Lower leg skin (tissue), 4 donors: ENCODE measurements at regions not wholly inside any gene's neighbourhood (a gene's known extent, or its start where the extent isn't known, plus 50 kb on each side); places are given as distances from the start of the nearest gene placed in this dataset.
"Not testable (repeated sequence)": the region's sequence is repeated elsewhere in the genome, so short reads cannot be mapped to it uniquely, and the experiment has no call there.

ENCODE experiments used
- DNase-seq, 2 donors: peaks; one replicate each; pipeline ENCODE4 v3.0.0-alpha.2; 2019; ENCODE audit warnings: low spot score in 2 of 2
- H3K4me3 ChIP-seq: fragments of 200-600 bp; sonication (generic); 2 replicates; pipeline ENCODE4 v1.5.1; 2017; ENCODE audit warnings: mild to moderate bottlenecking, low read depth; ENCODE audit not compliant: poor library complexity, severe bottlenecking
- POLR2A ChIP-seq, 2 donors: fragments of 450-650 bp; IDR thresholded peaks; one replicate each; pipeline ENCODE4 v1.6.1; 2016 to 2017; ENCODE audit warnings: antibody characterized with exemption in 2 of 2, mild to moderate bottlenecking in 1 of 2, moderate library complexity in 1 of 2
- WGBS, 2 donors: methylation state at CpG; one replicate each; pipeline ENCODE4 v1.1.5; 2018; 5-methylcytosine and 5-hydroxymethylcytosine counted together
- intact Hi-C: fragments of 100-400 bp; cut with DNase I; formaldehyde crosslinking; loops from one replicate; pipeline ENCODE4 v1.15.0; 2023; ENCODE audit warnings: low total_unique reads
- TF ChIP-seq, protein P1 (sequence below), 3 donors: fragments of 450-650 bp; IDR thresholded peaks; one replicate each; pipeline ENCODE4 v1.5.1; 2016; ENCODE audit warnings: antibody characterized with exemption in 3 of 3, mild to moderate bottlenecking in 3 of 3, moderate library complexity in 2 of 3

DNA sequence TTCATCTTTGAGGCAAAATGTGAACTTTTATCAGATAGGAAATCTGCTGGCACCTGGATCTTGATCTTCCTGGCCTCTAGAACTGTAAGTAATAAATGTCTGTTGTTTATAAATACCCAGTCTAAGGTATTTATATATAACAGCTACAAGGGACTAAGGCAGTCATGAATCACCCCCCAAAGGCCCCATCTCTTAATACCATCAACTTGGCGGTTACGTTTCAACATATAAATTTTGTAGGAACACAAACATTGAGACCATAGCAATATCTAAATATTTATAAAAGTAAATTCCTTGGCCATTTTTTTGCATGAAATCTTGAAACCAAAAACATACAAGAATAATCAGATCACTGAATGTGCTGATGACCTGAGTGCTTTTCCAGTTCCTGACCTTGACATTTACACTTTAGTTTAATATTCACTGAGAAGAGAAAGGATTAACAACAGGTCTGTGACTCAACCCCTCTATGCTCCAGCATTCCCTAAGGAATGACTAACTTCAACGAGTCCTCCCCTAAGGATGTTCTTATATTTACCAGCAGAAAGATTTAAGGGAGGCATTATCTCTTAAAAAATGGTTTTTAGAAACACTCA is 1438.5 kb upstream of the CELF2 start:
- no peak for DNase-seq
- H3K4me3 ChIP-seq = no peak overlapping the region
- TF ChIP-seq, protein P1, sequence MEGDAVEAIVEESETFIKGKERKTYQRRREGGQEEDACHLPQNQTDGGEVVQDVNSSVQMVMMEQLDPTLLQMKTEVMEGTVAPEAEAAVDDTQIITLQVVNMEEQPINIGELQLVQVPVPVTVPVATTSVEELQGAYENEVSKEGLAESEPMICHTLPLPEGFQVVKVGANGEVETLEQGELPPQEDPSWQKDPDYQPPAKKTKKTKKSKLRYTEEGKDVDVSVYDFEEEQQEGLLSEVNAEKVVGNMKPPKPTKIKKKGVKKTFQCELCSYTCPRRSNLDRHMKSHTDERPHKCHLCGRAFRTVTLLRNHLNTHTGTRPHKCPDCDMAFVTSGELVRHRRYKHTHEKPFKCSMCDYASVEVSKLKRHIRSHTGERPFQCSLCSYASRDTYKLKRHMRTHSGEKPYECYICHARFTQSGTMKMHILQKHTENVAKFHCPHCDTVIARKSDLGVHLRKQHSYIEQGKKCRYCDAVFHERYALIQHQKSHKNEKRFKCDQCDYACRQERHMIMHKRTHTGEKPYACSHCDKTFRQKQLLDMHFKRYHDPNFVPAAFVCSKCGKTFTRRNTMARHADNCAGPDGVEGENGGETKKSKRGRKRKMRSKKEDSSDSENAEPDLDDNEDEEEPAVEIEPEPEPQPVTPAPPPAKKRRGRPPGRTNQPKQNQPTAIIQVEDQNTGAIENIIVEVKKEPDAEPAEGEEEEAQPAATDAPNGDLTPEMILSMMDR (IDR thresholded peaks at IDR 0.05) = no peak
- no peak for TF ChIP-seq POLR2A (IDR thresholded peaks at IDR 0.05)
- intact Hi-C loops = no loop called here
- WGBS, 2 donors = 77 to 82% methylated on average over 3 of the region's 3 CpGs

DNA sequence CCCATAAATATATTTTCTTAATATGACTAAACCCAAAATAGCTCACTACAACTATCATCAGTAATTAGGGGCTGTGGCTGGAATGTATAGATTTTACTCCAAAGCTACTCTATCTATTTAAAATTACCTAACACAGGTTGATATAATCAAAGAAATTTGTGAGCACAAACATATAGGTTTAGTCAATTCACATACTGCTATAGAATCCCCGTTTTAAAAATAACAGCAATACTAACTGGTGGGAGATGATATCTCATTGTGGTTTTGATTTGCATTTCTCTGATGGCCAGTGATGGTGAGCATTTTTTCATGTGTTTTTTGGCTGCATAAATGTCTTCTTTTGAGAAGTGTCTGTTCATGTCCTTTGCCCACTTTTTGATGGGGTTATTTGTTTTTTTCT is 1434.9 kb upstream of the CELF2 start:
- DNase-seq, intact Hi-C loops, H3K4me3 ChIP-seq: not testable (repeated sequence)
- 55 to 67% methylated on average over 1 of the region's 1 CpG for WGBS, 2 donors

DNA sequence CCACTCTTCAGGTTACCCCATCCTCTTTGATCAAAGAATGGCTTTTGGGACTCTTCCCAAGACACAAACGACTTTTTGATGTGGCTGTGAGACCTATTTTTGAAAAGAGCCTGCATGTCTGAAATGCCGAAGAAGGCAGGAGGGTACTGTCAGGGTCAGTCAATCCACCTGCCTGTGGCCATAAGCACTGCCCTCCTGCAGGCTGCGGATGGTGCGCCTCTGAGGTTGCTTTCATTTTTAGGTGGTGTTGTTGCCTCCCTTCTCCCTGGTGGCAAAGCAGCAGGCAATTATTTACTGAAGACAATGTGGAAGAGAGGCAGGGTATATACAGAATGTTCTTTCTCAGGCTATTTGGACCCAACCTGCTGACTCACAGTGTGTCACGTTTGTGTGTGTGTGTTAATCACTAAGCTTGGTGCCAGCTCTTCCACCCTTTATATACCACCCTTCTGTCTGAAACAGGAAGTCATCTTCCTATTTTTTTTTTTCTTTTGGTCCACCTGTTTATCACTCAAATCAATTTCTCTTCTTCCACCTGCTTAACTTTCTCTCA is 1421.2 kb upstream of the CELF2 start:
- no peak for DNase-seq
- no peak overlapping the region for H3K4me3 ChIP-seq
- TF ChIP-seq, protein P1 (IDR thresholded peaks at IDR 0.05) = no peak
- no peak for TF ChIP-seq POLR2A (IDR thresholded peaks at IDR 0.05)
- intact Hi-C loops = no loop called here
- WGBS, 2 donors = 66 to 73% methylated on average over 5 of the region's 5 CpGs

DNA sequence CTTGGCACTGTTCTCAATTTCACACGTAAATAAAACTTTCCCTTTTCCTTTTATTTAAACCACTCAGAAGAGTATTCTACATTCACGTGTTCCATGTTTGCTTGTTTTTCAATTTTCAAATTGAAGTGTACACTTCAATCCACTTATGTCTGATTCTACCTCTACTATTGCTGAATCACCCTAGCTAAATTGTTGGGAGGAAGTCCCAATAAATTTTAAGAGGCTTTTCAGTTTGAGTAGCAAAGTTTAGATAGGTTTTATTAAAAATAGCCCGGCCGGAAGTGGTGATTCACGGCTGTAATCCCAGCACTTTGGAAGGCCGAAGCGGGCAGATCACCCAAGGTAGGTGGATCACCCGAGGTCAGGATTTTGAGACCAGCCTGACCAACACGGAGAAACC is 1414.7 kb upstream of the CELF2 start:
- DNase-seq = no peak
- H3K4me3 ChIP-seq = no peak overlapping the region
- TF ChIP-seq, protein P1 (IDR thresholded peaks at IDR 0.05) = no peak
- TF ChIP-seq POLR2A (IDR thresholded peaks at IDR 0.05) = no peak
- 61 to 78% methylated on average over 9 of the region's 9 CpGs for WGBS, 2 donors
- intact Hi-C loops = no loop called here

DNA sequence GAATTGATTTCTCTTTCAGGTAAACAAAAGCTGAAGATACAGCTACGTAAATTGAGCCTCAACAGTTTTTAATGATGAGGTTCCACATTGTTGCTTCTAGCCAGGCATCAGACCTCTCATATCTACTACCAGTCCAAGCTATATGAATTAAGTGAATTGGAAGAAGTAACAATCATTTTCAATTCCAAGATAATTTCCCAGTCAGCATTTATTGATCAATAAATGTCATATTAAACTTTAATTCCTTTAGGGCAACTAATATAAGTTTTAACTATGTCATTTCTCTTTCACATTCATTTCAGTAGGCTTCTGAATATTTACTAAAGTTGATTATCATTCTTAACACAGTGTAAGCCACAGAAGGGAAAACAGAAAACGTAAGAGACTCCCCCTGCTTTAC is 1413.7 kb upstream of the CELF2 start:
- DNase-seq = no peak
- H3K4me3 ChIP-seq = no peak overlapping the region
- WGBS, 2 donors = 69 to 86% methylated on average over 2 of the region's 2 CpGs
- no peak for TF ChIP-seq POLR2A (IDR thresholded peaks at IDR 0.05)
- TF ChIP-seq, protein P1 (IDR thresholded peaks at IDR 0.05) = no peak
- intact Hi-C loops = no loop called here

DNA sequence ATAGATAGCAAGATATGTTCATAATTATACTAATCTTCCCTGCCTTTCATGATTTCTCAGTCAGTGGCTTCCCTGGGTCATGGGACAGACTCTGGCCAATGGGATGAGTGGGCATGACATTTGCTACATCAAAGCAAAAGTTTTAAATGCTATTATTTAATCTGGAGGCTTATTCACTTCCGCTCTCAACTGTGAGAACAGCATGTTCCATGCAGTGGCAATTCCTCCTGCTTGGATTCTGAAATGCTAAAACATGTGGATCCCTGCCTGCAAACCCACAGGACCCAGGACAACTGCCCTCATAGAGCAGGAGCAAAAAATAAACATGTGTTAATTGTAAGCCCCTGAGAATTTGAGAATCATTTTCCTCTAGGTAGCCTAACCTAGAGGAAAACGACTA is 1412.4 kb upstream of the CELF2 start:
- 64 to 68% methylated on average over 2 of the region's 2 CpGs for WGBS, 2 donors
- no peak for TF ChIP-seq POLR2A (IDR thresholded peaks at IDR 0.05)
- TF ChIP-seq, protein P1 (IDR thresholded peaks at IDR 0.05) = no peak
- no peak overlapping the region for H3K4me3 ChIP-seq
- intact Hi-C loops = no loop called here
- no peak for DNase-seq
